Esophagus muscularis mucosa (tissue), 3 donors: ENCODE measurements at regions not wholly inside any gene's neighbourhood (a gene's known extent, or its start where the extent isn't known, plus 50 kb on each side); places are given as distances from the start of the nearest gene placed in this dataset.

ENCODE experiments used
- CTCF ChIP-seq, 3 experiments: fragments of 200-600 bp in 2 of 3; fragments of 450-650 bp in 1 of 3; sonication (generic) in 2 of 3; IDR thresholded peaks; one replicate each; pipeline ENCODE4 v1.5.1; 2017 to 2019; ENCODE audit warnings: antibody characterized with exemption in 3 of 3, mild to moderate bottlenecking in 2 of 3, moderate library complexity in 1 of 3
- POLR2A ChIP-seq: fragments of 450-650 bp; IDR thresholded peaks from one replicate; pipeline ENCODE4 v1.6.1; 2017; ENCODE audit warnings: antibody characterized with exemption, moderate library complexity, mild to moderate bottlenecking, low read depth
- POLR2AphosphoS5 ChIP-seq, 2 donors: sonication (generic); formaldehyde crosslinking; IDR thresholded peaks; one replicate each; pipeline ENCODE4 v1.6.1; 2017; ENCODE audit warnings: antibody characterized with exemption in 2 of 2

GRCh38 chr3:21067031-21067813 is 683.8 kb downstream of the ZNF385D start:
- TF ChIP-seq CTCF (IDR thresholded peaks at IDR 0.05) (no peak), POLR2A (no peak), POLR2AphosphoS5 (IDR thresholded peaks at IDR 0.05) (no peak)
